ENCODE measurements at regions not wholly inside any gene's neighbourhood (a gene's known extent, or its start where the extent isn't known, plus 50 kb on each side); places are given as distances from the start of the nearest gene placed in this dataset.

DNA sequence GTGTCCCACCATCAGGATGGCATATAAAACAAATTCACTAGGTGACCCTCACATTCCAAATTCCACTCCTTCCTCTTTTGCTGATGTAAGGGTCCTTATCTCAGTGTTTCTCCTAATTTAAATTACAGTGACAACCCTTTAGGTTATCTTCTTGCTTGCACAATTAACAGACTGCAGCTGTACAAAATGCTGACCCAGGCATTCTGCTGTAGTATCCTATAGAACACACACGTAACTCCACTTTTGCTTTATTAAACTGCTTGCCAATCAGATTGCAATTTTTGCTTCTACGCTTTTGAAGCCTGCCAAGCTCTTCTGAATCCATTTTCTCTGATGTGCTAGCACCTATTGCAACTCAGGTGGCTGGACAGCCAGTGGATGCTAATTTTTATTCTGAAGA lies 950.3 kb downstream of the TFAP2A start:
- no peak for TF ChIP-seq EZH2phosphoT487 (IDR thresholded peaks at IDR 0.05; ENCODE audit: borderline replicate concordance, low read length)
- TF ChIP-seq, protein P1, sequence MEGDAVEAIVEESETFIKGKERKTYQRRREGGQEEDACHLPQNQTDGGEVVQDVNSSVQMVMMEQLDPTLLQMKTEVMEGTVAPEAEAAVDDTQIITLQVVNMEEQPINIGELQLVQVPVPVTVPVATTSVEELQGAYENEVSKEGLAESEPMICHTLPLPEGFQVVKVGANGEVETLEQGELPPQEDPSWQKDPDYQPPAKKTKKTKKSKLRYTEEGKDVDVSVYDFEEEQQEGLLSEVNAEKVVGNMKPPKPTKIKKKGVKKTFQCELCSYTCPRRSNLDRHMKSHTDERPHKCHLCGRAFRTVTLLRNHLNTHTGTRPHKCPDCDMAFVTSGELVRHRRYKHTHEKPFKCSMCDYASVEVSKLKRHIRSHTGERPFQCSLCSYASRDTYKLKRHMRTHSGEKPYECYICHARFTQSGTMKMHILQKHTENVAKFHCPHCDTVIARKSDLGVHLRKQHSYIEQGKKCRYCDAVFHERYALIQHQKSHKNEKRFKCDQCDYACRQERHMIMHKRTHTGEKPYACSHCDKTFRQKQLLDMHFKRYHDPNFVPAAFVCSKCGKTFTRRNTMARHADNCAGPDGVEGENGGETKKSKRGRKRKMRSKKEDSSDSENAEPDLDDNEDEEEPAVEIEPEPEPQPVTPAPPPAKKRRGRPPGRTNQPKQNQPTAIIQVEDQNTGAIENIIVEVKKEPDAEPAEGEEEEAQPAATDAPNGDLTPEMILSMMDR (conservative IDR thresholded peaks at IDR 0.05; ENCODE audit: low read depth, low read length) = no peak

Measured in PC-3 (cell line).